ENCODE measurements at regions not wholly inside any gene's neighbourhood (a gene's known extent, or its start where the extent isn't known, plus 50 kb on each side); places are given as distances from the start of the nearest gene placed in this dataset.

- DNase-seq (ENCODE audit: low read depth, low spot score): no peak
- no peak overlapping the region for H3K27ac ChIP-seq
Measured at GRCh38 chr1:182200025-182200812, 138.7 kb upstream of the ZNF648 start.

- H3K27ac ChIP-seq: no peak overlapping the region
- no peak for DNase-seq (ENCODE audit: low read depth, low spot score)
Measured at GRCh38 chr1:182198006-182198605, 136.6 kb upstream of the ZNF648 start.

DNA sequence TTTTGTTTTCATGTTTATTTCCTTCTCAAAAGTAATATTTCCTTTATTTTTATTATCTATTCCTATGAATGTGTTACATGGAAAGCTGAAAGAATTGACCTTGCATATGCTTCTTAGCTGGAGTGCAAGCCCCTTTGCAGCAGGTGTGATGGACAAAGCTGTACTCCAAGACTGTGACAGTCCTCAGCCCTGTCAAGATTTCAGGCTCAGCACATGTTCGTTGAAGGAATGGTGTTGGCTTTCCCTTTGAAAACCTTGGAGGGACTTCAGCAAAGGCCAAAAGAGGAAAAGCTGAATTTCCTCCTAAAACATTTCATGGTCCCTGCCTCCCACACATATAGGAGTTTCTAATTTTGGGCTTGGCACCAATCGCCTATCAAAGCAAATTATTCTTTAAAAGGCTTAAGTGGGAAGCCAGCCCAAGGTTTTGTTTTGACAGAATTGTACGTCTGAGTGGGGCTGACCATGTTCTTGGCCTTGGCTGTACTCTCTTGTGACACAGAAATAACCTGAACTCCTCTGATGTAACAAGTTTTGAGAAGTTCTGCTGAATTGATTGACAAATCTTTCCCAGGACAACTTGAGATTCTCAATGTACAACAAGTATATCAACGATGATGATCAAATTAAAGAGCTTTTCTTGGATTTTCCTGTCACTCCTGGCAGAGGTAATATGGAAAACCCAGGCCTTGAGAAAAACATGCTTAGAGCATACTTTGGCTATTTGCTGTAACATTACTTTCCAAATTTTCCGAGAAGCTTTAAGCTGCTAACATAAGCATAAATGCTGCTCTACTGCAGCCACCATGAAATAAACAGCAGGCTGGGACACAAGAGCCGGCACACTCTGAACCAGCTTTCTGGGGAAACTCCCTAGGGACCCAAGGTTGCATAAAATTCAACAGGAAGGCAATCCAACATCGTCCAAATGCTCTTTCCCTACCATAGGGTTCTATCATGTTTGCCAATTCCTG lies 135.7 kb upstream of the ZNF648 start:
- DNase-seq (ENCODE audit: low read depth, low spot score): no peak
- H3K27ac ChIP-seq: no peak overlapping the region

DNA sequence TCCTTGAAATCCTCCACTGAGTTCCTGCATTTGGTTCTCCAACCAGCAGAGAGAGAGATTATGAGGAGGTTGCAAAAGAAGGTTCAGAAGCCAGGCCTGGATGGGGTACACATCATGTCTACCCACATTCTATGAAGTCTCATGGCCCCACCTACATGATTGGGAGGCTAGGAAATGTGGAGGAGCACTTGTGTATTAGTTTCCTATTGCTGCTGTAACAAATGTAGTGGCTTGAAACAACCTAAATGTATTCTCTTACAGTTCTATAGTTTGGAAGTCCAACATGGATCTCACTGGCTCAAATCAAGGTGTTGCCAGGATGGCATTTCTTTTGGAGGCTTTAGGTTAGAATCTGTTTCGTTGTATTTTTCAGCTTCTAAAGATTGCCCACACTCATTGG lies 134.2 kb upstream of the ZNF648 start:
- H3K27ac ChIP-seq: no peak overlapping the region
- no peak for DNase-seq (ENCODE audit: low read depth, low spot score)

GRCh38 chr1:182193908-182194550 lies 132.5 kb upstream of the ZNF648 start:
- H3K27ac ChIP-seq: no peak overlapping the region
- no peak for DNase-seq (ENCODE audit: low read depth, low spot score)

DNA sequence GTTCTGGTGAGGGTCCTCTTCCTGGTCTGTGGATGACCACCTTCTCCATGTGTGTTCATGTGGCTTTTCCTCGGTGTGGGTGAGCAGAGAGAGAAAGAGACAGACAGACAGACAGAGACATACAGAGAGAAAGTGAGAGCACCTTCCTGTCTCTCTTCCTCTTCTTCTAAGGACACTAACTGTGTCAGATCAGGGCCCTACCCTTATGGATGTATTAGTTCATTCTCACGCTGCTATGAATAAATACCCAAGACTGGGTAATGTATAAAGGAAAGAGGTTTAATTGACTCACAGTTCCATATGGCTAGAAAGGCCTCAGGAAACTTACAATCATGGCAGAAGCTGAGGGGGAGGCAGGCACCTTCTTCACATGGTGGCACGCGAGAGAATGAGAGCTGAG lies 131.5 kb upstream of the ZNF648 start:
- no peak overlapping the region for H3K27ac ChIP-seq
- DNase-seq (ENCODE audit: low read depth, low spot score): no peak

GRCh38 chr1:182192215-182192614 lies 130.7 kb upstream of the ZNF648 start:
- no peak for DNase-seq (ENCODE audit: low read depth, low spot score)
- H3K27ac ChIP-seq: no peak overlapping the region

GRCh38 chr1:182191381-182192115 lies 130.0 kb upstream of the ZNF648 start:
- DNase-seq (ENCODE audit: low read depth, low spot score): no peak

GRCh38 chr1:182189535-182190066 lies 128.1 kb upstream of the ZNF648 start:
- DNase-seq (ENCODE audit: low read depth, low spot score): no peak

More at GRCh38 chr1:182191381-182192115, 130.0 kb upstream of the ZNF648 start:
- H3K27ac ChIP-seq: no peak overlapping the region

GRCh38 chr1:182186757-182187146 lies 125.2 kb upstream of the ZNF648 start:
- no peak for DNase-seq (ENCODE audit: low read depth, low spot score)
- H3K27ac ChIP-seq: peak overlapping the region; percentile 56

More at GRCh38 chr1:182189535-182190066, 128.1 kb upstream of the ZNF648 start:
- no peak overlapping the region for H3K27ac ChIP-seq

- peak overlapping the region; percentile 56 for H3K27ac ChIP-seq
- DNase-seq (ENCODE audit: low read depth, low spot score): peak; percentile 82
Measured at GRCh38 chr1:182185842-182186756, 124.6 kb upstream of the ZNF648 start.

DNA sequence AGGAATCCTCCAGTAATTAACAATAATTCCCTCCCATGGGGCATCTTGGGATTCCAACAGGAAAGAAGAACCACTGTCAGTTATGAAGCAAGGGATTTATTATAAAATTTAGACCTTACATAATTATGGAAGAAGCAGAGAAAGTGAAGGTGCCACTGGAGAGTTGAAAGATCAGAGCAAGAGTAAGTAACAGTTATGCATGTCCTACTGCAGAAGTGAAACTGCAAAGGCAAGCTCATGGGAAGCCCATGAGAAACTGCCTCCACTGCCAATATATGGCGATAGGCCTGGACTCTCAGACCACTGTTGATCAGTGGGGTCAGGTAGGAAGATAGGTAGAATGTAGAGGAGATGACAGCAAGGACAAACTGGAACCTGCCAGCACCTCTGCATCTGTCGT lies 123.6 kb upstream of the ZNF648 start:
- H3K27ac ChIP-seq: no peak overlapping the region
- DNase-seq (ENCODE audit: low read depth, low spot score): no peak

DNA sequence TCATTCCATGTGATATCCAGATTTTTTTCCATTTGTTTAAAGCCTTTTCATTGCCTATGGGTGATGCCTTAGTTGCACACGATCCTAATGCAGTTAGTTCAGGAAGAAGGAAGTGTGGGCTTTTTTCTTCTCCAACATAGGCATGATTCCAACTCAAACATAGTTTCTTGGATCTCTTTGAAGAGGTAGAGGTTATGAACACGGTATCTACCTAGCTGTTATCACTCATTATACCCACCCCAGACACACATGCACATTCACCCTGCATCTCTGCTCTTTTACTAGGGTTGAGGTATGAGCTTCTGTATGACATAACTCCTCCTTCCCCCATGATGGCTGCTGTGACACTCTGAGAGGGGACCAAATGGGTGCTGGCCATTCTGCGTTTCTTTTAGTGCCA lies 122.1 kb upstream of the ZNF648 start:
- no peak for DNase-seq (ENCODE audit: low read depth, low spot score)
- no peak overlapping the region for H3K27ac ChIP-seq

DNA sequence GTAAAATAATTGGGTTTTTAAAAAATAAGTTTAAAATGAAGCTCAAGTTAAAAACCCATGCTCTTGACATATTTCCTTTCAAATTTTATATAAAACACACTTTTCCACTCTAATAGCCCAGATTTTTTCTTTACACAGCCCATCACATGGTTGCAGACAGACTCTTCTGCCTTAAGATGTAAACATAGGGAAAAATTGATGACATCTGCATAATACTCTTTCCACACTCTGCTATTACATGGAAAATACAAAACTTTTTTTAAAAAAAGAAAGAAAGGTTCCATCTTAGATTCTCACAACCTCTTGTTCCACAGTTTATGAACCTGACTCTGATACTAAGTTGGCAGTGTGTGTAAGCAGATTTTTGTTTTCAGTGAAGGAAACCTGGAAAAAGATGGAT lies 120.8 kb upstream of the ZNF648 start:
- DNase-seq (ENCODE audit: low read depth, low spot score): no peak
- H3K27ac ChIP-seq: no peak overlapping the region

- peak; percentile 77 for DNase-seq (ENCODE audit: low read depth, low spot score)
Measured at GRCh38 chr1:182181167-182181572, 119.7 kb upstream of the ZNF648 start.

GRCh38 chr1:182175361-182175931 lies 113.9 kb upstream of the ZNF648 start:
- peak overlapping the region; percentile 76 for H3K27ac ChIP-seq
- DNase-seq (ENCODE audit: low read depth, low spot score): peak; percentile 94

More at GRCh38 chr1:182181167-182181572, 119.7 kb upstream of the ZNF648 start:
- H3K27ac ChIP-seq: peak overlapping the region; percentile 1

- no peak for DNase-seq (ENCODE audit: low read depth, low spot score)
- peak overlapping the region; percentile 76 for H3K27ac ChIP-seq
Measured at GRCh38 chr1:182174513-182174855, 113.0 kb upstream of the ZNF648 start.

Data from epithelial cell of prostate (primary cell).